ENCODE measurements at regions not wholly inside any gene's neighbourhood (a gene's known extent, or its start where the extent isn't known, plus 50 kb on each side); places are given as distances from the start of the nearest gene placed in this dataset.

- DNase-seq (ENCODE audit: low read depth, low spot score) (no peak), FAIRE-seq (no peak)
- Histone ChIP-seq H3K27me3 (ENCODE audit: control insufficient read depth, extremely low read depth, insufficient read depth, low read length) (no peaks in the 10 kb centered on the region), H3K9ac (ENCODE audit: control insufficient read depth, extremely low read depth, insufficient read depth, low read length) (no peak overlapping the region), H3K4me2 (ENCODE audit: control insufficient read depth, extremely low read depth, insufficient read depth, low read depth, low read length) (no peak overlapping the region), H3K36me3 (ENCODE audit: control insufficient read depth in 2 of 2, extremely low read depth in 1 of 2, insufficient read depth in 2 of 2, low read length in 2 of 2) (no peaks in the 10 kb centered on the region), H3K79me2 (ENCODE audit: control insufficient read depth, insufficient read depth, low read length) (no peaks in the 10 kb centered on the region), H3K9me1 (ENCODE audit: control insufficient read depth, extremely low read depth, insufficient read depth, low read length) (no peaks in the 10 kb centered on the region), H3K9me3 (ENCODE audit: control insufficient read depth, low read depth, low read length) (no peaks in the 10 kb centered on the region), H3K4me3 (ENCODE audit: control insufficient read depth in 2 of 3, extremely low read depth in 1 of 3, insufficient read depth in 2 of 3, low read depth in 1 of 3, low read length in 3 of 3) (no peak overlapping the region), H4K20me1 (ENCODE audit: control insufficient read depth, extremely low read depth, insufficient read depth, low read length) (no peaks in the 10 kb centered on the region), H2AFZ (ENCODE audit: control insufficient read depth, low read length) (no peak overlapping the region), H3K4me1 (ENCODE audit: control insufficient read depth, extremely low read depth, insufficient read depth, low read length) (no peaks in the 10 kb centered on the region), H3K27ac (ENCODE audit: control insufficient read depth, insufficient read depth, low read length) (no peak overlapping the region)
- dilution Hi-C loops (cut with MboI; ENCODE audit: extremely low pct_ligation_motif_present, low sequenced_read_pairs): no loop called here
- TF ChIP-seq CTCF (optimal IDR thresholded peaks at IDR 0.05 in 1 of 3, IDR thresholded peaks at IDR 0.05 in 1 of 3, conservative IDR thresholded peaks at IDR 0.05 in 1 of 3; ENCODE audit: extremely low read depth in 1 of 3, insufficient read depth in 2 of 3, low read length in 3 of 3) (no peak), EZH2 (IDR thresholded peaks at IDR 0.05; ENCODE audit: low read length) (no peak)
Observed at GRCh38 chr21:25420831-25421230, 186.4 kb downstream of the MRPL39 start.

GRCh38 chr21:25416669-25417068, 190.6 kb downstream of the MRPL39 start:
- dilution Hi-C loops (cut with MboI; ENCODE audit: extremely low pct_ligation_motif_present, low sequenced_read_pairs): no loop called here
- no peaks in the 10 kb centered on the region for H4K20me1 ChIP-seq (ENCODE audit: control insufficient read depth, extremely low read depth, insufficient read depth, low read length)
- no peaks in the 10 kb centered on the region for H3K9me3 ChIP-seq (ENCODE audit: control insufficient read depth, low read depth, low read length)
- FAIRE-seq: no peak
- DNase-seq (ENCODE audit: low read depth, low spot score): no peak
- H3K79me2 ChIP-seq (ENCODE audit: control insufficient read depth, insufficient read depth, low read length): no peaks in the 10 kb centered on the region
- H3K27ac ChIP-seq (ENCODE audit: control insufficient read depth, insufficient read depth, low read length): no peak overlapping the region
- no peaks in the 10 kb centered on the region for H3K36me3 ChIP-seq (ENCODE audit: control insufficient read depth in 2 of 2, extremely low read depth in 1 of 2, insufficient read depth in 2 of 2, low read length in 2 of 2)
- no peak overlapping the region for H3K4me3 ChIP-seq (ENCODE audit: control insufficient read depth in 2 of 3, extremely low read depth in 1 of 3, insufficient read depth in 2 of 3, low read depth in 1 of 3, low read length in 3 of 3)
- no peak overlapping the region for H3K4me2 ChIP-seq (ENCODE audit: control insufficient read depth, extremely low read depth, insufficient read depth, low read depth, low read length)
- no peak overlapping the region for H3K9ac ChIP-seq (ENCODE audit: control insufficient read depth, extremely low read depth, insufficient read depth, low read length)
- H2AFZ ChIP-seq (ENCODE audit: control insufficient read depth, low read length): no peak overlapping the region
- TF ChIP-seq EZH2 (IDR thresholded peaks at IDR 0.05; ENCODE audit: low read length) (no peak), CTCF (optimal IDR thresholded peaks at IDR 0.05 in 1 of 3, IDR thresholded peaks at IDR 0.05 in 1 of 3, conservative IDR thresholded peaks at IDR 0.05 in 1 of 3; ENCODE audit: extremely low read depth in 1 of 3, insufficient read depth in 2 of 3, low read length in 3 of 3) (no peak)
- H3K9me1 ChIP-seq (ENCODE audit: control insufficient read depth, extremely low read depth, insufficient read depth, low read length): no peaks in the 10 kb centered on the region
- no peaks in the 10 kb centered on the region for H3K4me1 ChIP-seq (ENCODE audit: control insufficient read depth, extremely low read depth, insufficient read depth, low read length)
- no peaks in the 10 kb centered on the region for H3K27me3 ChIP-seq (ENCODE audit: control insufficient read depth, extremely low read depth, insufficient read depth, low read length)

Data from keratinocyte (primary cell).